Smooth muscle cell (in vitro differentiated cells): ENCODE measurements at regions not wholly inside any gene's neighbourhood (a gene's known extent, or its start where the extent isn't known, plus 50 kb on each side); places are given as distances from the start of the nearest gene placed in this dataset.
"Not testable (repeated sequence)": the region's sequence is repeated elsewhere in the genome, so short reads cannot be mapped to it uniquely, and the experiment has no call there.

ENCODE experiments used
- DNase-seq: peaks from one replicate; lab custom pipeline; 2025; ENCODE audit not compliant: unreplicated experiment; lab: John Stamatoyannopoulos, UW
- H2AFZ ChIP-seq: fragments of 200-600 bp; sonication (generic); 2 replicates; pipeline ENCODE4 v1.6.0; 2016; ENCODE audit warnings: antibody characterized with exemption, low read depth, mild to moderate bottlenecking
- H3F3A ChIP-seq: fragments of 200-600 bp; sonication (generic); 2 replicates; pipeline ENCODE4 v1.6.0; 2017; ENCODE audit warnings: antibody characterized with exemption, low read depth
- H3K27ac ChIP-seq: fragments of 200-600 bp; sonication (generic); 2 replicates; pipeline ENCODE4 v1.5.1; 2016; ENCODE audit warnings: low read depth, mild to moderate bottlenecking
- H3K27me3 ChIP-seq: fragments of 200-600 bp; sonication (generic); 2 replicates; pipeline ENCODE4 v1.6.1; 2016; ENCODE audit warnings: low read depth, mild to moderate bottlenecking
- H3K36me3 ChIP-seq: fragments of 200-600 bp; sonication (generic); 2 replicates; pipeline ENCODE4 v1.5.1; 2016; ENCODE audit warnings: low read depth
- H3K4me1 ChIP-seq: fragments of 200-600 bp; sonication (generic); 2 replicates; pipeline ENCODE4 v1.5.1; 2016; ENCODE audit warnings: low read depth
- H3K4me2 ChIP-seq: fragments of 200-600 bp; sonication (generic); 2 replicates; pipeline ENCODE4 v1.6.0; 2016; ENCODE audit warnings: mild to moderate bottlenecking
- H3K4me3 ChIP-seq: fragments of 200-600 bp; sonication (generic); 2 replicates; pipeline ENCODE4 v1.5.1; 2016; ENCODE audit warnings: mild to moderate bottlenecking
- H3K79me2 ChIP-seq: fragments of 200-600 bp; sonication (generic); 2 replicates; pipeline ENCODE4 v1.6.0; 2016; ENCODE audit warnings: low read depth, mild to moderate bottlenecking
- H3K9ac ChIP-seq: fragments of 200-600 bp; sonication (generic); 2 replicates; pipeline ENCODE4 v1.6.0; 2016; ENCODE audit warnings: low read depth
- H3K9me3 ChIP-seq: fragments of 200-600 bp; sonication (generic); replicated peaks from 2 replicates; pipeline ENCODE4 v1.5.1; 2016; ENCODE audit warnings: low read depth
- H4K20me1 ChIP-seq: fragments of 200-600 bp; sonication (generic); 2 replicates; pipeline ENCODE4 v1.6.0; 2016; ENCODE audit warnings: low read depth
- CTCF ChIP-seq: fragments of 200-600 bp; sonication (generic); IDR thresholded peaks from 2 replicates; pipeline ENCODE4 v1.5.1; 2017; ENCODE audit warnings: borderline replicate concordance, mild to moderate bottlenecking, antibody characterized with exemption; ENCODE audit not compliant: insufficient read depth, poor library complexity, severe bottlenecking
- WGBS: methylation state at CpG from one replicate; pipeline ENCODE4 v1.1.7; 2016; ENCODE audit warnings: low lambda C conversion rate; 5-methylcytosine and 5-hydroxymethylcytosine counted together

- no peaks in the 10 kb centered on the region for H3F3A ChIP-seq
- no peak overlapping the region for H3K27ac ChIP-seq
- 72% methylated on average over 17 of the region's 17 CpGs for WGBS
- H3K4me1 ChIP-seq, result no peaks in the 10 kb centered on the region
- no peaks in the 10 kb centered on the region for H3K79me2 ChIP-seq
- H3K9me3 ChIP-seq, result no peaks in the 10 kb centered on the region
- H2AFZ ChIP-seq, result no peak overlapping the region
- TF ChIP-seq CTCF, result no peak
- no peaks in the 10 kb centered on the region for H3K36me3 ChIP-seq
- no peaks in the 10 kb centered on the region for H4K20me1 ChIP-seq
- DNase-seq, result no peak
- no peak overlapping the region for H3K4me3 ChIP-seq
- no peak overlapping the region for H3K4me2 ChIP-seq
- H3K27me3 ChIP-seq, result no peaks in the 10 kb centered on the region
- no peak overlapping the region for H3K9ac ChIP-seq
Observed at GRCh38 chr2:3105814-3106569, 271.6 kb downstream of the EIPR1 start.

GRCh38 chr2:3104958-3105813 is 272.4 kb downstream of the EIPR1 start:
- H3K4me1 ChIP-seq, H3K9me3 ChIP-seq, H3F3A ChIP-seq, H3K79me2 ChIP-seq, DNase-seq, H3K4me3 ChIP-seq, H3K4me2 ChIP-seq, H3K27me3 ChIP-seq, H4K20me1 ChIP-seq, H3K9ac ChIP-seq, H3K27ac ChIP-seq, H2AFZ ChIP-seq, H3K36me3 ChIP-seq: not testable (repeated sequence)
- 35% methylated on average over 14 of the region's 14 CpGs for WGBS

GRCh38 chr2:3104261-3104660 is 273.4 kb downstream of the EIPR1 start:
- WGBS, result 82% methylated on average over 11 of the region's 11 CpGs
- Histone ChIP-seq H3K4me3 (no peak overlapping the region), H3K9ac (no peak overlapping the region), H3F3A (no peaks in the 10 kb centered on the region), H3K36me3 (no peaks in the 10 kb centered on the region), H3K27me3 (no peaks in the 10 kb centered on the region), H3K79me2 (no peaks in the 10 kb centered on the region), H3K27ac (no peak overlapping the region), H3K4me2 (no peak overlapping the region), H3K4me1 (no peaks in the 10 kb centered on the region), H2AFZ (no peak overlapping the region), H3K9me3 (no peaks in the 10 kb centered on the region), H4K20me1 (no peaks in the 10 kb centered on the region)
- no peak for TF ChIP-seq CTCF
- no peak for DNase-seq

GRCh38 chr2:3102922-3103569 is 274.6 kb downstream of the EIPR1 start:
- no peak overlapping the region for H3K4me3 ChIP-seq
- no peak overlapping the region for H3K4me2 ChIP-seq
- no peaks in the 10 kb centered on the region for H3K9me3 ChIP-seq
- TF ChIP-seq CTCF, result no peak
- WGBS, result 85% methylated on average over 8 of the region's 11 CpGs
- DNase-seq, result no peak
- no peaks in the 10 kb centered on the region for H3K79me2 ChIP-seq
- no peaks in the 10 kb centered on the region for H4K20me1 ChIP-seq
- H3K27me3 ChIP-seq, result no peaks in the 10 kb centered on the region
- H2AFZ ChIP-seq, result no peak overlapping the region
- H3K4me1 ChIP-seq, result no peaks in the 10 kb centered on the region
- H3K27ac ChIP-seq, result no peak overlapping the region
- H3K9ac ChIP-seq, result no peak overlapping the region
- no peaks in the 10 kb centered on the region for H3K36me3 ChIP-seq
- no peaks in the 10 kb centered on the region for H3F3A ChIP-seq
